ENCODE measurements at regions not wholly inside any gene's neighbourhood (a gene's known extent, or its start where the extent isn't known, plus 50 kb on each side); places are given as distances from the start of the nearest gene placed in this dataset.

GRCh38 chr12:124642105-124642504, 74.7 kb upstream of the NCOR2 start:
- H3K27me3 ChIP-seq (ENCODE audit: control insufficient read depth in 5 of 5, insufficient read depth in 4 of 5, low read length in 5 of 5): no peaks in the 10 kb centered on the region
- H3K9ac ChIP-seq (ENCODE audit: low read length in 5 of 5): no peak overlapping the region
- H3K9me3 ChIP-seq (ENCODE audit: control insufficient read depth in 5 of 5, low read length in 5 of 5): peaks cover 0 to 2% (median 0%) of the 10 kb centered on the region in 5 donors
- H3K36me3 ChIP-seq (ENCODE audit: control insufficient read depth in 5 of 5, insufficient read depth in 5 of 5, low read length in 5 of 5): no peaks in the 10 kb centered on the region
- H3K4me3 ChIP-seq (ENCODE audit: low read depth in 1 of 5, low read length in 5 of 5): no peak overlapping the region
- H3K27ac ChIP-seq (ENCODE audit: low read depth, low read length): no peak overlapping the region
- H3K4me1 ChIP-seq (ENCODE audit: control insufficient read depth in 5 of 5, insufficient read depth in 5 of 5, low read length in 5 of 5): peaks cover 11 to 46% (median 27%) of the 10 kb centered on the region in 5 donors

- Histone ChIP-seq H3K27ac (ENCODE audit: low read depth, low read length) (no peak overlapping the region), H3K4me3 (ENCODE audit: low read depth in 1 of 5, low read length in 5 of 5) (no peak overlapping the region)
Measured at GRCh38 chr12:124641591-124641990, 74.2 kb upstream of the NCOR2 start.

GRCh38 chr12:124640056-124640455, 72.6 kb upstream of the NCOR2 start:
- H3K27ac ChIP-seq (ENCODE audit: low read depth, low read length): no peak overlapping the region
- no peak overlapping the region for H3K9ac ChIP-seq (ENCODE audit: low read length in 5 of 5)
- H3K27me3 ChIP-seq (ENCODE audit: control insufficient read depth in 5 of 5, insufficient read depth in 4 of 5, low read length in 5 of 5): no peaks in the 10 kb centered on the region
- H3K36me3 ChIP-seq (ENCODE audit: control insufficient read depth in 5 of 5, insufficient read depth in 5 of 5, low read length in 5 of 5): no peaks in the 10 kb centered on the region
- peaks cover 0 to 5% (median 0%) of the 10 kb centered on the region in 5 donors for H3K9me3 ChIP-seq (ENCODE audit: control insufficient read depth in 5 of 5, low read length in 5 of 5)
- peaks cover 11 to 34% (median 21%) of the 10 kb centered on the region in 5 donors for H3K4me1 ChIP-seq (ENCODE audit: control insufficient read depth in 5 of 5, insufficient read depth in 5 of 5, low read length in 5 of 5)
- no peak overlapping the region for H3K4me3 ChIP-seq (ENCODE audit: low read depth in 1 of 5, low read length in 5 of 5)

More at GRCh38 chr12:124641591-124641990, 74.2 kb upstream of the NCOR2 start:
- Histone ChIP-seq H3K9ac (ENCODE audit: low read length in 5 of 5) (no peak overlapping the region), H3K27me3 (ENCODE audit: control insufficient read depth in 5 of 5, insufficient read depth in 4 of 5, low read length in 5 of 5) (no peaks in the 10 kb centered on the region), H3K9me3 (ENCODE audit: control insufficient read depth in 5 of 5, low read length in 5 of 5) (peaks cover 0 to 2% (median 0%) of the 10 kb centered on the region in 5 donors), H3K36me3 (ENCODE audit: control insufficient read depth in 5 of 5, insufficient read depth in 5 of 5, low read length in 5 of 5) (no peaks in the 10 kb centered on the region), H3K4me1 (ENCODE audit: control insufficient read depth in 5 of 5, insufficient read depth in 5 of 5, low read length in 5 of 5) (peaks cover 11 to 43% (median 29%) of the 10 kb centered on the region in 5 donors)

- H3K9me3 ChIP-seq (ENCODE audit: control insufficient read depth in 5 of 5, low read length in 5 of 5): peaks cover 0 to 5% (median 0%) of the 10 kb centered on the region in 5 donors
- no peak overlapping the region for H3K9ac ChIP-seq (ENCODE audit: low read length in 5 of 5)
- H3K4me1 ChIP-seq (ENCODE audit: control insufficient read depth in 5 of 5, insufficient read depth in 5 of 5, low read length in 5 of 5): peaks cover 11 to 31% (median 21%) of the 10 kb centered on the region in 5 donors
- H3K4me3 ChIP-seq (ENCODE audit: low read depth in 1 of 5, low read length in 5 of 5): no peak overlapping the region
- no peaks in the 10 kb centered on the region for H3K27me3 ChIP-seq (ENCODE audit: control insufficient read depth in 5 of 5, insufficient read depth in 4 of 5, low read length in 5 of 5)
- no peaks in the 10 kb centered on the region for H3K36me3 ChIP-seq (ENCODE audit: control insufficient read depth in 5 of 5, insufficient read depth in 5 of 5, low read length in 5 of 5)
- no peak overlapping the region for H3K27ac ChIP-seq (ENCODE audit: low read depth, low read length)
Measured at GRCh38 chr12:124639122-124639806, 71.9 kb upstream of the NCOR2 start.

- H3K4me1 ChIP-seq (ENCODE audit: control insufficient read depth in 5 of 5, insufficient read depth in 5 of 5, low read length in 5 of 5): peaks cover 11 to 44% (median 33%) of the 10 kb centered on the region in 5 donors
- no peak overlapping the region for H3K27ac ChIP-seq (ENCODE audit: low read depth, low read length)
- H3K9me3 ChIP-seq (ENCODE audit: control insufficient read depth in 5 of 5, low read length in 5 of 5): peaks cover 0 to 5% (median 0%) of the 10 kb centered on the region in 5 donors
- no peak overlapping the region for H3K9ac ChIP-seq (ENCODE audit: low read length in 5 of 5)
- no peaks in the 10 kb centered on the region for H3K36me3 ChIP-seq (ENCODE audit: control insufficient read depth in 5 of 5, insufficient read depth in 5 of 5, low read length in 5 of 5)
- H3K4me3 ChIP-seq (ENCODE audit: low read depth in 1 of 5, low read length in 5 of 5): no peak overlapping the region
- H3K27me3 ChIP-seq (ENCODE audit: control insufficient read depth in 5 of 5, insufficient read depth in 4 of 5, low read length in 5 of 5): no peaks in the 10 kb centered on the region
Measured at GRCh38 chr12:124637581-124637981, 70.2 kb upstream of the NCOR2 start.

GRCh38 chr12:124637163-124637562, 69.8 kb upstream of the NCOR2 start:
- no peak overlapping the region for H3K27ac ChIP-seq (ENCODE audit: low read depth, low read length)
- peaks cover 12 to 48% (median 37%) of the 10 kb centered on the region in 5 donors for H3K4me1 ChIP-seq (ENCODE audit: control insufficient read depth in 5 of 5, insufficient read depth in 5 of 5, low read length in 5 of 5)
- H3K9me3 ChIP-seq (ENCODE audit: control insufficient read depth in 5 of 5, low read length in 5 of 5): peaks cover 0 to 5% (median 0%) of the 10 kb centered on the region in 5 donors
- H3K36me3 ChIP-seq (ENCODE audit: control insufficient read depth in 5 of 5, insufficient read depth in 5 of 5, low read length in 5 of 5): no peaks in the 10 kb centered on the region
- H3K9ac ChIP-seq (ENCODE audit: low read length in 5 of 5): no peak overlapping the region
- H3K27me3 ChIP-seq (ENCODE audit: control insufficient read depth in 5 of 5, insufficient read depth in 4 of 5, low read length in 5 of 5): no peaks in the 10 kb centered on the region
- H3K4me3 ChIP-seq (ENCODE audit: low read depth in 1 of 5, low read length in 5 of 5): no peak overlapping the region

- no peak overlapping the region for H3K27ac ChIP-seq (ENCODE audit: low read depth, low read length)
- H3K4me3 ChIP-seq (ENCODE audit: low read depth in 1 of 5, low read length in 5 of 5): no peak overlapping the region
- H3K27me3 ChIP-seq (ENCODE audit: control insufficient read depth in 5 of 5, insufficient read depth in 4 of 5, low read length in 5 of 5): no peaks in the 10 kb centered on the region
- peaks cover 0 to 5% (median 0%) of the 10 kb centered on the region in 5 donors for H3K9me3 ChIP-seq (ENCODE audit: control insufficient read depth in 5 of 5, low read length in 5 of 5)
- H3K4me1 ChIP-seq (ENCODE audit: control insufficient read depth in 5 of 5, insufficient read depth in 5 of 5, low read length in 5 of 5): peaks cover 12 to 44% (median 35%) of the 10 kb centered on the region in 5 donors
- H3K9ac ChIP-seq (ENCODE audit: low read length in 5 of 5): no peak overlapping the region
- H3K36me3 ChIP-seq (ENCODE audit: control insufficient read depth in 5 of 5, insufficient read depth in 5 of 5, low read length in 5 of 5): no peaks in the 10 kb centered on the region
Measured at GRCh38 chr12:124636138-124636978, 68.9 kb upstream of the NCOR2 start.

- Histone ChIP-seq H3K9ac (ENCODE audit: low read length in 5 of 5) (no peak overlapping the region), H3K4me1 (ENCODE audit: control insufficient read depth in 5 of 5, insufficient read depth in 5 of 5, low read length in 5 of 5) (peaks cover 17 to 46% (median 42%) of the 10 kb centered on the region in 5 donors), H3K9me3 (ENCODE audit: control insufficient read depth in 5 of 5, low read length in 5 of 5) (peaks cover 0 to 5% (median 0%) of the 10 kb centered on the region in 5 donors), H3K27me3 (ENCODE audit: control insufficient read depth in 5 of 5, insufficient read depth in 4 of 5, low read length in 5 of 5) (no peaks in the 10 kb centered on the region), H3K4me3 (ENCODE audit: low read depth in 1 of 5, low read length in 5 of 5) (no peak overlapping the region), H3K27ac (ENCODE audit: low read depth, low read length) (no peak overlapping the region), H3K36me3 (ENCODE audit: control insufficient read depth in 5 of 5, insufficient read depth in 5 of 5, low read length in 5 of 5) (no peaks in the 10 kb centered on the region)
Measured at GRCh38 chr12:124635316-124635715, 67.9 kb upstream of the NCOR2 start.

- H3K4me3 ChIP-seq (ENCODE audit: low read depth in 1 of 5, low read length in 5 of 5): no peak overlapping the region
- H3K9me3 ChIP-seq (ENCODE audit: control insufficient read depth in 5 of 5, low read length in 5 of 5): peaks cover 0 to 3% (median 0%) of the 10 kb centered on the region in 5 donors
- peaks cover 9 to 44% (median 43%) of the 10 kb centered on the region in 5 donors for H3K4me1 ChIP-seq (ENCODE audit: control insufficient read depth in 5 of 5, insufficient read depth in 5 of 5, low read length in 5 of 5)
- no peaks in the 10 kb centered on the region for H3K36me3 ChIP-seq (ENCODE audit: control insufficient read depth in 5 of 5, insufficient read depth in 5 of 5, low read length in 5 of 5)
- no peak overlapping the region for H3K9ac ChIP-seq (ENCODE audit: low read length in 5 of 5)
- no peaks in the 10 kb centered on the region for H3K27me3 ChIP-seq (ENCODE audit: control insufficient read depth in 5 of 5, insufficient read depth in 4 of 5, low read length in 5 of 5)
- H3K27ac ChIP-seq (ENCODE audit: low read depth, low read length): no peak overlapping the region
Measured at GRCh38 chr12:124633365-124634362, 66.3 kb upstream of the NCOR2 start.
